ENCODE measurements at regions not wholly inside any gene's neighbourhood (a gene's known extent, or its start where the extent isn't known, plus 50 kb on each side); places are given as distances from the start of the nearest gene placed in this dataset.

DNA sequence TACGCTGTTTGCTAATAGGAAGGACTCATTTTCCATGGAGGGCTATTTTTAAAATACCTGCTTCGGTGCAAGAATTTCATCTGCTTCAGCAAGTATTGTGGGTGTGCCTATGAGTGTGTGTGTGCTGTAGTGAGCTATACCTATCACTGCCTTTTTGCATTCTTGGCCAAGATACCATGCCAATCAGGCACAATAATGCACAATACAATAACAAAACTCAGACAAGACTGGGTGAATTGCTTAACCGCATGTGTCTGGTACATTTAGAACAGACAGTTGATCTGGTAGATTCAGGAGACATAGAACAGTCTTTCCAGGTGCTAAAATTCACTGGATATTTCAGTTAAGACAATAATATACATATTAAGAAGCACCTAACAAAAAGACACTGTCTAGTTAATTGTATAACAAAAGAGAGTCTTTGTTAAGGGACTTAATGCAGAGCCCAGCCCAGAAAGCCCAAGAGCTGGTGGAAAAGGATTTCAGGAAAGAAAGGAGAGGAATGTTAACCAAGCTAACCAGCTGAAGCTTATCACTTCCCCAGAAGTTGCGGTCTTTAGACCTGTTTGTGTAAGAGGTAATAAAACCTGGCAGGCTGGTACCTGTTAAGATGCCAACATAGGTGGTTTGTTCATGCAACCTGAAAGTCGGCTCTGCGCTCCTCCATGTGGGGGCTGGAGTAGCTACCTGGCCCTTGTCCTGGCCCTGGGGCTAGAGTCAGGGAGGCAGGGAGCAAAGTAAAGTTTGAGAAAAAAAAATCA lies 153.3 kb upstream of the RBMS1 start:
- no peaks in the 10 kb centered on the region for H3K27me3 ChIP-seq (ENCODE audit: low read depth)
- peaks cover 8% of the 10 kb centered on the region for H3K4me1 ChIP-seq
- H3K36me3 ChIP-seq: no peaks in the 10 kb centered on the region
- H3K27ac ChIP-seq (replicated peaks): no peak overlapping the region
- no peak overlapping the region for H3K4me3 ChIP-seq
- intact Hi-C loops (cut with micrococcal nuclease): no loop called here
- DNase-seq: no peak
- TF ChIP-seq CTCF (IDR thresholded peaks at IDR 0.05; ENCODE audit: borderline replicate concordance): no peak
- no peaks in the 10 kb centered on the region for H3K9me3 ChIP-seq (replicated peaks)

- DNase-seq: no peak
- peak overlapping the region; percentile 32 for H3K4me3 ChIP-seq
- intact Hi-C loops (cut with micrococcal nuclease): no loop called here
Observed at GRCh38 chr2:160647967-160648685, 154.5 kb upstream of the RBMS1 start.

GRCh38 chr2:160649698-160650097 lies 156.1 kb upstream of the RBMS1 start:
- Histone ChIP-seq H3K4me3 (no peak overlapping the region), H3K36me3 (no peaks in the 10 kb centered on the region), H3K27me3 (ENCODE audit: low read depth) (no peaks in the 10 kb centered on the region), H3K9me3 (replicated peaks) (no peaks in the 10 kb centered on the region), H3K27ac (replicated peaks) (no peak overlapping the region), H3K4me1 (peaks cover 16% of the 10 kb centered on the region)
- TF ChIP-seq CTCF (IDR thresholded peaks at IDR 0.05; ENCODE audit: borderline replicate concordance): no peak
- no peak for DNase-seq
- intact Hi-C loops (cut with micrococcal nuclease): no loop called here

More at GRCh38 chr2:160647967-160648685, 154.5 kb upstream of the RBMS1 start:
- Histone ChIP-seq H3K36me3 (no peaks in the 10 kb centered on the region), H3K27me3 (ENCODE audit: low read depth) (no peaks in the 10 kb centered on the region), H3K4me1 (peaks cover 16% of the 10 kb centered on the region), H3K27ac (replicated peaks) (no peak overlapping the region), H3K9me3 (replicated peaks) (no peaks in the 10 kb centered on the region)
- no peak for TF ChIP-seq CTCF (IDR thresholded peaks at IDR 0.05; ENCODE audit: borderline replicate concordance)

DNA sequence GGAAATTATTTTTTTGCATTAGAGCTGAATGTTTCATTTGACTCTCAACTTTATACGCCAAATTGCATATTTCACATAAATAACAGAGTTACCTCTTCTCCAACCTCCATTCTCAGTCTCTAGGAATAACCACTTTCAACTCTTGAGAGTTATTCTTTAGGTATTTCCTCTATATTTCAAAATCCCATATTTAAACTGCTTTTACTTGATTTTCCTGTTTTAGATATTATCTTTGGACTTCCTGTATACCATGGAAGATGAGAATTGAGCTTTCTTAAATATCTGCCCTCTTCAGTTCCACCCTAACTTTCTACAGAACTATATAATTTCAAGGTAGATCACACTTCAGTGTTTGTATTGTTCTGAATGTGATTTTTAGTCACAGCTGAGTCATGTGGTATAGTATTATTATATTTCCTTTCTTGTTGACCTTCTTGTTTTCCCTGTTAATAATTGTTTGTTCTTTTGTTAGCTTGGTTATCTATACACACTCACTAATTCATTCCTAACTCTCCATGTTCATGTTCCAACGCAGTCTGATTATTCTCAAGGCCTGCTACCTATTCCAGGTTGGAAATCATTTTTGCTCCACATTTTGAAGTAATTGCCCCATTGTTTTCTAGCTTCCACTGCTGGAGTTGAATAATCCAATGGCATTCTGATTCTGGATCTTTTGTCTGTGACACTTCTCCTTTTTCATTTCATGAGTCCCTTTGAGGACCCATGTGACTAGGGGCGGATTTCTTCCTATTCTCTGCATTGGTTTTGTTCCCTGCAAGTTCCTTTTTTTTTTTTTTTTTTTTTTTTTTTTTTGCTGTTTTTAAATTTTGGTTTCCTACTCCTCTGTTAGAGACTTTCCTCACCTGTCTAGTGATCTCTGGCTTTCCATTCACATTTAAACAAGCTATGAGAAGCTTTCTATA lies 156.8 kb upstream of the RBMS1 start:
- intact Hi-C loops (cut with micrococcal nuclease): no loop called here
- no peak for DNase-seq
- H3K9me3 ChIP-seq (replicated peaks): no peaks in the 10 kb centered on the region
- H3K4me3 ChIP-seq: no peak overlapping the region
- no peak overlapping the region for H3K27ac ChIP-seq (replicated peaks)
- no peaks in the 10 kb centered on the region for H3K27me3 ChIP-seq (ENCODE audit: low read depth)
- TF ChIP-seq CTCF (IDR thresholded peaks at IDR 0.05; ENCODE audit: borderline replicate concordance): no peak
- H3K36me3 ChIP-seq: no peaks in the 10 kb centered on the region
- peaks cover 16% of the 10 kb centered on the region for H3K4me1 ChIP-seq
